Mucosa of descending colon (tissue), 3 donors: ENCODE measurements at regions not wholly inside any gene's neighbourhood (a gene's known extent, or its start where the extent isn't known, plus 50 kb on each side); places are given as distances from the start of the nearest gene placed in this dataset.

Experiments
- ATAC-seq: fragments of 200-7000 bp; cut with Tn5 transposase; one replicate; pipeline ENCODE4 v1.9.1; 2020; ENCODE audit warnings: mild to moderate bottlenecking, moderate library complexity
- DNase-seq, 3 donors: peaks; one replicate each; pipeline ENCODE4 v3.0.0-alpha.2; 2020
- H3K36me3 ChIP-seq: fragments of 200-600 bp; one replicate; pipeline ENCODE4 v1.8.0; 2021; ENCODE audit warnings: low read depth, mild to moderate bottlenecking
- H3K4me1 ChIP-seq: fragments of 200-600 bp; one replicate; pipeline ENCODE4 v1.8.0; 2021; ENCODE audit warnings: low read depth, mild to moderate bottlenecking
- H3K4me3 ChIP-seq: fragments of 200-600 bp; one replicate; pipeline ENCODE4 v1.8.0; 2021; ENCODE audit warnings: mild to moderate bottlenecking
- H3K9me3 ChIP-seq: fragments of 200-600 bp; one replicate; pipeline ENCODE4 v1.8.0; 2021; ENCODE audit warnings: mild to moderate bottlenecking
- intact Hi-C, 2 donors: fragments of 100-400 bp; cut with DNase I in 1 of 2; cut with micrococcal nuclease in 1 of 2; formaldehyde crosslinking; loops; one replicate each; pipeline versions ENCODE4 v1.11.0 to v1.11.1; 2022; cut with DNase I, micrococcal nuclease
- TF ChIP-seq, protein P1 (sequence below): fragments of 200-600 bp; IDR thresholded peaks from one replicate; pipeline ENCODE4 v1.8.0; 2022; ENCODE audit warnings: antibody characterized with exemption, mild to moderate bottlenecking
- donor health status: DM: no; HTN: no; CAD: no; lungs with moderate emphysema.
- donor health status: DM: no; HTN: no; CAD: no.
- donor health status: DM: no; HTN: yes; CAD: no.

DNA sequence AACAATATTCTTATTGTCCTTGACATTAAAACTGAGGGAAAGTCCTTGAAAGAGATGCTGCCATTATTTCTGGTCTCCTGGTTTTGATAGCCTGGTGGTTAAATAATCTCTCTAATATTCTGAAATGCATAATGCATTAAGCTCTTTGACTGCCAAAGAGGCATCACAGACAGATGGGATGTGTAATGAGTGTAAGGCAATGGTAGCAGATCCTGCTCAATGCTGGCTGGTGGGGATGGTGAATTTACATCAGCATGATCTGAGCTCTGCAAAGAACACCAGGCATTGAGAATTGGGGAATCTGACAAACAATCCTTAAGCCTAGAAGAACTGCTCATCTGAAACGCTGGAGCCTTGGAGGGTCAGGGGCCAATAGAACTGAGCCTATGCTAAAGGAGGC lies 528.6 kb upstream of the LMCD1 start:
- H3K4me1 ChIP-seq = no peaks in the 10 kb centered on the region
- H3K36me3 ChIP-seq = no peaks in the 10 kb centered on the region
- intact Hi-C loops = no loop called here
- no peak overlapping the region for H3K4me3 ChIP-seq
- DNase-seq (no peak), ATAC-seq (no peak)
- no peaks in the 10 kb centered on the region for H3K9me3 ChIP-seq
- TF ChIP-seq, protein P1, sequence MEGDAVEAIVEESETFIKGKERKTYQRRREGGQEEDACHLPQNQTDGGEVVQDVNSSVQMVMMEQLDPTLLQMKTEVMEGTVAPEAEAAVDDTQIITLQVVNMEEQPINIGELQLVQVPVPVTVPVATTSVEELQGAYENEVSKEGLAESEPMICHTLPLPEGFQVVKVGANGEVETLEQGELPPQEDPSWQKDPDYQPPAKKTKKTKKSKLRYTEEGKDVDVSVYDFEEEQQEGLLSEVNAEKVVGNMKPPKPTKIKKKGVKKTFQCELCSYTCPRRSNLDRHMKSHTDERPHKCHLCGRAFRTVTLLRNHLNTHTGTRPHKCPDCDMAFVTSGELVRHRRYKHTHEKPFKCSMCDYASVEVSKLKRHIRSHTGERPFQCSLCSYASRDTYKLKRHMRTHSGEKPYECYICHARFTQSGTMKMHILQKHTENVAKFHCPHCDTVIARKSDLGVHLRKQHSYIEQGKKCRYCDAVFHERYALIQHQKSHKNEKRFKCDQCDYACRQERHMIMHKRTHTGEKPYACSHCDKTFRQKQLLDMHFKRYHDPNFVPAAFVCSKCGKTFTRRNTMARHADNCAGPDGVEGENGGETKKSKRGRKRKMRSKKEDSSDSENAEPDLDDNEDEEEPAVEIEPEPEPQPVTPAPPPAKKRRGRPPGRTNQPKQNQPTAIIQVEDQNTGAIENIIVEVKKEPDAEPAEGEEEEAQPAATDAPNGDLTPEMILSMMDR = no peak

DNA sequence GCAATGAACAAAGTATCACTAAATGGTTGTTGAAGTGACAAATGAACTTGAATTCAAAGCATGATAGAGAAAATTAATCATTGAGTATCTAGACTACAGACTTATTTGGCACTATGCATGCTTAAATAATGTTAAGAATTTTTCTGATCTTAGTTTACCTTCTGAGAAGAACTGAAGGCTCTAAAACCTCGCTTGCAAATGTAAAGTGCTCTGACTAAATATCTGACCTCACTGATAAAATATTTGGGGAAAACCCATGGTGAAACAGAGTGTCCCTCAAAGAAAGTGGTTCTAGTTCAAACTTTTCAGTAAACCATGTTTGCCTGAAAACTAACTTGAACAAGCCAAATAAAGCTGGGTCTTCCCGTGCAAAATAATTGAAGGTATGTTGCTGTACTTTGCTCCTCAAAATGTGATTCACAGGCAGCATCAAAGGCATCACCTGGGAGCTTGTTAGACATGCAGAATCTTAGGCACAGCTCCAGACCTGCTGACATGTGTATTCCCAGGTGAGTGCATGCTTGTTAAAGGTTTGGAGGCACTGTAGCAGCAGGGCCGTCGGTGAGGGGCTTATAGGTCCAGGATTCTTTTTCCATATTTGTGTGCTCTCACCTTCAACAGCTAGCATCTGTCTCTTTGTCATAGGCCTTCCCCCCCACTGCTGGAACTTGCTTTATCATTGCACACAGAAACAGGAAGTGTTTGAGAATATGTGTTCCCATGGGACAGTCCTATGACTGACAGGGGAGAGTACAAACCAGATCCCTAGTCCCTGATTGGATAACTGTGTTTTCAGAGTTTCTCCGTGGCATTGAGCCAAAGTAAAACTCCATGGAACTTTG lies 524.2 kb upstream of the LMCD1 start:
- no peak for DNase-seq
- Histone ChIP-seq H3K9me3 (no peaks in the 10 kb centered on the region), H3K36me3 (no peaks in the 10 kb centered on the region), H3K4me1 (no peaks in the 10 kb centered on the region), H3K4me3 (no peak overlapping the region)
- intact Hi-C loops = no loop called here
- peak; percentile 13 for ATAC-seq
- TF ChIP-seq, protein P1 = no peak

DNA sequence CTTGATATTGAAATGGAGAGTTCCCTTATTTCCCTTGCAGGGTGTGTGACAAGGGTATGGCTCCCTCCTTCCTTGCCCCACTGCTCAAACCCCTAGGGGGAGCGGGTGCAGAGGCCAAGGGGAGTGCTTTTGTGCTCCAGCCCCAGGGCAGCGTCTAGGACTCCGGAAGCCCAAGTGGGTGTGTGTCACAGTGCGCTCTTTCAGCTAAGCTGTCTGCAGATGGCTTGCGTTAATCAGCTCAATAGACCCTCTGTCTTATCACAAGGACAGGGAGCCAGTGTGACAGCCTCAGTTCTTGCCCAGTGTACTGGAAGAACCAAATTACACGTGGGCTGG lies 523.6 kb upstream of the LMCD1 start:
- ATAC-seq (no peak), DNase-seq (no peak)
- Histone ChIP-seq H3K9me3 (no peaks in the 10 kb centered on the region), H3K4me3 (no peak overlapping the region), H3K4me1 (no peaks in the 10 kb centered on the region), H3K36me3 (no peaks in the 10 kb centered on the region)
- TF ChIP-seq, protein P1 = no peak
- intact Hi-C loops = no loop called here

DNA sequence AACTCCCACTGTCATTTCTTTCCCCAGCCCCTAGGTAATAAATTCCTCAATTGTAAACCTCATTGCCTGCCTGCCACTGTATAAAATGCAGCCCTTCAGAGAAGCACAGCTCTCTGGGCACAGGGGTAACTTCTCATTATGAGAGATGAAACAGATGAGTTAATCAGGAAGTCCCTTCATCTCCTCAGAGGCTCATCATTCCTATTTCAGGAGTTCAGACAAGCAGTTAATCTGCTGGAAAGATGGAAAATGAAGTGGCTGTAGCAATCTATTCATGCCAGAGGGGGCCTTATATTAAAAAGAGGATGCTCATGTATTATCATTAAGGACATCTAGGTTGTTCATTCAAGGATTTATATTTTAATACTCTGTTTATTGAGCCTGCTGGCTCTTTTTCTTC lies 519.5 kb upstream of the LMCD1 start:
- no peak overlapping the region for H3K4me3 ChIP-seq
- no peaks in the 10 kb centered on the region for H3K4me1 ChIP-seq
- intact Hi-C loops = no loop called here
- ATAC-seq = no peak
- no peaks in the 10 kb centered on the region for H3K36me3 ChIP-seq
- H3K9me3 ChIP-seq = no peaks in the 10 kb centered on the region
- DNase-seq = no peak
- TF ChIP-seq, protein P1 = no peak

DNA sequence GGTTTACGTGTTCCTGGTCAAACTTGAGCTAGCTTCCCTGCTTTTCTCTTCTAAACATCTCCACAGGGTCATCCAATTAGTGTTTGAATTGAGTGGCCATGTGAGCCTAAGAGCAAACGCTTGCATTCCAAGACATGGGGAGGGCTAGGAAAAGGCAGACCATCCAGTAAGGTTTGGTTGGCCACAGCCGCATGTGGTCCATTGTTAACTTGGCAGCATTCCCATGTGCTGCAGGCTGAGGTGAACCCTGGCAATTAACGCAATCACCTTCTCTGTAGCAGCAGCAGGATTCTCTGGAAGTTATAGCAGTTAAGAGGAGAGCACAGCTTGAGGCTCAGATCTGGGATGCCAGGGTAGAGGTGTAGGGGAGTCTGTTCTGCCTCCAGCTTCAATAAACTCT lies 502.2 kb upstream of the LMCD1 start:
- ATAC-seq (no peak), DNase-seq (no peak)
- intact Hi-C loops = no loop called here
- H3K9me3 ChIP-seq = no peaks in the 10 kb centered on the region
- TF ChIP-seq, protein P1 = no peak
- H3K36me3 ChIP-seq = no peaks in the 10 kb centered on the region
- no peak overlapping the region for H3K4me3 ChIP-seq
- no peaks in the 10 kb centered on the region for H3K4me1 ChIP-seq

DNA sequence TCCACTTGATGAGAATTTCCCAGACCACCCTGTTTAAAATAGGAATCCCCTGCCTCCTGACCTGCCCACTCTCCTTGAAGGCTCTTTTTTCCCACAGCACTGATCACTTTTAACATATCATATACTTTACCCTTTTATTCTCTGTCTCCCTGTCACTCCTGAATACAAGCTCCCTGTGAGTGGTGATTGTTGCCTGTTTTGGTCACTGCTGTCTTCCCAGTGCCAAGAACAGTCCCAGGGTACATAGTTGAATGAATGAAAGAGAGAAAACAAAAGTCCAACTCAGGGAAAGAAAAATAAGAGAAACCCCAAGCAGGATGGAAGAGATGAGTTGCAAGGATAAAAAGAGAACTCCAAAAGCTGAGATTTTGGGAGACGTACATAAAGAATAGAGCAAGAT lies 500.3 kb upstream of the LMCD1 start:
- no peak for DNase-seq
- Histone ChIP-seq H3K4me1 (no peaks in the 10 kb centered on the region), H3K4me3 (no peak overlapping the region), H3K9me3 (no peaks in the 10 kb centered on the region), H3K36me3 (no peaks in the 10 kb centered on the region)
- intact Hi-C loops = no loop called here
- ATAC-seq = no peak
- TF ChIP-seq, protein P1 = no peak
